ENCODE measurements at regions not wholly inside any gene's neighbourhood (a gene's known extent, or its start where the extent isn't known, plus 50 kb on each side); places are given as distances from the start of the nearest gene placed in this dataset.

- TF ChIP-seq EZH2phosphoT487 (IDR thresholded peaks at IDR 0.05; ENCODE audit: low read length), result no peak
- TF ChIP-seq EZH2 (optimal IDR thresholded peaks at IDR 0.05; ENCODE audit: low read depth, low read length), result no peak
- TF ChIP-seq, protein P1, sequence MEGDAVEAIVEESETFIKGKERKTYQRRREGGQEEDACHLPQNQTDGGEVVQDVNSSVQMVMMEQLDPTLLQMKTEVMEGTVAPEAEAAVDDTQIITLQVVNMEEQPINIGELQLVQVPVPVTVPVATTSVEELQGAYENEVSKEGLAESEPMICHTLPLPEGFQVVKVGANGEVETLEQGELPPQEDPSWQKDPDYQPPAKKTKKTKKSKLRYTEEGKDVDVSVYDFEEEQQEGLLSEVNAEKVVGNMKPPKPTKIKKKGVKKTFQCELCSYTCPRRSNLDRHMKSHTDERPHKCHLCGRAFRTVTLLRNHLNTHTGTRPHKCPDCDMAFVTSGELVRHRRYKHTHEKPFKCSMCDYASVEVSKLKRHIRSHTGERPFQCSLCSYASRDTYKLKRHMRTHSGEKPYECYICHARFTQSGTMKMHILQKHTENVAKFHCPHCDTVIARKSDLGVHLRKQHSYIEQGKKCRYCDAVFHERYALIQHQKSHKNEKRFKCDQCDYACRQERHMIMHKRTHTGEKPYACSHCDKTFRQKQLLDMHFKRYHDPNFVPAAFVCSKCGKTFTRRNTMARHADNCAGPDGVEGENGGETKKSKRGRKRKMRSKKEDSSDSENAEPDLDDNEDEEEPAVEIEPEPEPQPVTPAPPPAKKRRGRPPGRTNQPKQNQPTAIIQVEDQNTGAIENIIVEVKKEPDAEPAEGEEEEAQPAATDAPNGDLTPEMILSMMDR (IDR thresholded peaks at IDR 0.05; ENCODE audit: low read length), result no peak
- H4K20me1 ChIP-seq (ENCODE audit: insufficient read depth, low read length), result no peaks in the 10 kb centered on the region
These were observed 223.6 kb downstream of the OGFRL1 start for GRCh38 chr6:71512256-71512655.

GRCh38 chr6:71513036-71513435 lies 224.4 kb downstream of the OGFRL1 start:
- Histone ChIP-seq H3K9ac (ENCODE audit: low read length) (no peak overlapping the region), H3K79me2 (ENCODE audit: low read length) (no peaks in the 10 kb centered on the region), H3K9me2 (replicated peaks; ENCODE audit: insufficient read depth, low read length) (no peaks in the 10 kb centered on the region), H3K27me3 (replicated peaks; ENCODE audit: insufficient read depth, low read length) (no peaks in the 10 kb centered on the region), H3K4me1 (ENCODE audit: low read length) (peaks cover 8% of the 10 kb centered on the region), H3K36me3 (replicated peaks; ENCODE audit: insufficient read depth, low read length) (no peaks in the 10 kb centered on the region), H3K4me2 (ENCODE audit: low read depth, low read length) (no peak overlapping the region), H2AFZ (ENCODE audit: low read length) (no peak overlapping the region), H3F3A (ENCODE audit: insufficient read depth, low read length) (no peaks in the 10 kb centered on the region), H3K9me3 (replicated peaks; ENCODE audit: insufficient read depth, low read length) (no peaks in the 10 kb centered on the region), H3K27ac (ENCODE audit: low read length) (no peak overlapping the region), H4K20me1 (ENCODE audit: insufficient read depth, low read length) (no peaks in the 10 kb centered on the region), H3K4me3 (ENCODE audit: low read length) (no peak overlapping the region)
- no peak for DNase-seq
- TF ChIP-seq EZH2 (optimal IDR thresholded peaks at IDR 0.05; ENCODE audit: low read depth, low read length) (no peak), EZH2phosphoT487 (IDR thresholded peaks at IDR 0.05; ENCODE audit: low read length) (no peak)
- TF ChIP-seq, protein P1 (IDR thresholded peaks at IDR 0.05; ENCODE audit: low read length), result no peak

More at GRCh38 chr6:71512256-71512655, 223.6 kb downstream of the OGFRL1 start:
- H3K9ac ChIP-seq (ENCODE audit: low read length), result no peak overlapping the region
- H3K27me3 ChIP-seq (replicated peaks; ENCODE audit: insufficient read depth, low read length), result no peaks in the 10 kb centered on the region
- H3K9me3 ChIP-seq (replicated peaks; ENCODE audit: insufficient read depth, low read length), result no peaks in the 10 kb centered on the region
- H2AFZ ChIP-seq (ENCODE audit: low read length), result no peak overlapping the region
- H3K4me3 ChIP-seq (ENCODE audit: low read length), result no peak overlapping the region
- H3K79me2 ChIP-seq (ENCODE audit: low read length), result no peaks in the 10 kb centered on the region
- H3K4me2 ChIP-seq (ENCODE audit: low read depth, low read length), result no peak overlapping the region
- no peak overlapping the region for H3K27ac ChIP-seq (ENCODE audit: low read length)
- peaks cover 8% of the 10 kb centered on the region for H3K4me1 ChIP-seq (ENCODE audit: low read length)
- DNase-seq, result no peak
- H3F3A ChIP-seq (ENCODE audit: insufficient read depth, low read length), result no peaks in the 10 kb centered on the region
- no peaks in the 10 kb centered on the region for H3K9me2 ChIP-seq (replicated peaks; ENCODE audit: insufficient read depth, low read length)
- H3K36me3 ChIP-seq (replicated peaks; ENCODE audit: insufficient read depth, low read length), result no peaks in the 10 kb centered on the region

- H3K9me3 ChIP-seq (replicated peaks; ENCODE audit: insufficient read depth, low read length), result no peaks in the 10 kb centered on the region
- no peaks in the 10 kb centered on the region for H3K9me2 ChIP-seq (replicated peaks; ENCODE audit: insufficient read depth, low read length)
These were observed 234.9 kb downstream of the OGFRL1 start for GRCh38 chr6:71523548-71523947.

More at GRCh38 chr6:71523548-71523947, 234.9 kb downstream of the OGFRL1 start:
- no peak overlapping the region for H3K9ac ChIP-seq (ENCODE audit: low read length)
- H3K27me3 ChIP-seq (replicated peaks; ENCODE audit: insufficient read depth, low read length), result no peaks in the 10 kb centered on the region
- no peaks in the 10 kb centered on the region for H4K20me1 ChIP-seq (ENCODE audit: insufficient read depth, low read length)
- peak overlapping the region; percentile 18 for H3K4me2 ChIP-seq (ENCODE audit: low read depth, low read length)
- no peaks in the 10 kb centered on the region for H3F3A ChIP-seq (ENCODE audit: insufficient read depth, low read length)
- peak; percentile 13 for DNase-seq
- TF ChIP-seq EZH2phosphoT487 (IDR thresholded peaks at IDR 0.05; ENCODE audit: low read length) (no peak), EZH2 (optimal IDR thresholded peaks at IDR 0.05; ENCODE audit: low read depth, low read length) (no peak)
- TF ChIP-seq, protein P1 (IDR thresholded peaks at IDR 0.05; ENCODE audit: low read length), result no peak
- H3K4me3 ChIP-seq (ENCODE audit: low read length), result no peak overlapping the region
- H3K27ac ChIP-seq (ENCODE audit: low read length), result peak overlapping the region; percentile 11; the same call in 1 of the 2 replicates
- H3K4me1 ChIP-seq (ENCODE audit: low read length), result peaks cover 9% of the 10 kb centered on the region; the same call in 1 of the 2 replicates
- no peaks in the 10 kb centered on the region for H3K79me2 ChIP-seq (ENCODE audit: low read length)
- no peak overlapping the region for H2AFZ ChIP-seq (ENCODE audit: low read length)
- no peaks in the 10 kb centered on the region for H3K36me3 ChIP-seq (replicated peaks; ENCODE audit: insufficient read depth, low read length)

Data from MM.1S (cell line).